ENCODE measurements at regions not wholly inside any gene's neighbourhood (a gene's known extent, or its start where the extent isn't known, plus 50 kb on each side); places are given as distances from the start of the nearest gene placed in this dataset.

GRCh38 chr16:29321000-29321393 lies 85.5 kb downstream of the NPIPB11 start (continued):
- TF ChIP-seq, protein P1, sequence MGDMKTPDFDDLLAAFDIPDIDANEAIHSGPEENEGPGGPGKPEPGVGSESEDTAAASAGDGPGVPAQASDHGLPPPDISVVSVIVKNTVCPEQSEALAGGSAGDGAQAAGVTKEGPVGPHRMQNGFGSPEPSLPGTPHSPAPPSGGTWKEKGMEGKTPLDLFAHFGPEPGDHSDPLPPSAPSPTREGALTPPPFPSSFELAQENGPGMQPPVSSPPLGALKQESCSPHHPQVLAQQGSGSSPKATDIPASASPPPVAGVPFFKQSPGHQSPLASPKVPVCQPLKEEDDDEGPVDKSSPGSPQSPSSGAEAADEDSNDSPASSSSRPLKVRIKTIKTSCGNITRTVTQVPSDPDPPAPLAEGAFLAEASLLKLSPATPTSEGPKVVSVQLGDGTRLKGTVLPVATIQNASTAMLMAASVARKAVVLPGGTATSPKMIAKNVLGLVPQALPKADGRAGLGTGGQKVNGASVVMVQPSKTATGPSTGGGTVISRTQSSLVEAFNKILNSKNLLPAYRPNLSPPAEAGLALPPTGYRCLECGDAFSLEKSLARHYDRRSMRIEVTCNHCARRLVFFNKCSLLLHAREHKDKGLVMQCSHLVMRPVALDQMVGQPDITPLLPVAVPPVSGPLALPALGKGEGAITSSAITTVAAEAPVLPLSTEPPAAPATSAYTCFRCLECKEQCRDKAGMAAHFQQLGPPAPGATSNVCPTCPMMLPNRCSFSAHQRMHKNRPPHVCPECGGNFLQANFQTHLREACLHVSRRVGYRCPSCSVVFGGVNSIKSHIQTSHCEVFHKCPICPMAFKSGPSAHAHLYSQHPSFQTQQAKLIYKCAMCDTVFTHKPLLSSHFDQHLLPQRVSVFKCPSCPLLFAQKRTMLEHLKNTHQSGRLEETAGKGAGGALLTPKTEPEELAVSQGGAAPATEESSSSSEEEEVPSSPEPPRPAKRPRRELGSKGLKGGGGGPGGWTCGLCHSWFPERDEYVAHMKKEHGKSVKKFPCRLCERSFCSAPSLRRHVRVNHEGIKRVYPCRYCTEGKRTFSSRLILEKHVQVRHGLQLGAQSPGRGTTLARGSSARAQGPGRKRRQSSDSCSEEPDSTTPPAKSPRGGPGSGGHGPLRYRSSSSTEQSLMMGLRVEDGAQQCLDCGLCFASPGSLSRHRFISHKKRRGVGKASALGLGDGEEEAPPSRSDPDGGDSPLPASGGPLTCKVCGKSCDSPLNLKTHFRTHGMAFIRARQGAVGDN (CRISPR knock-in tag; IDR thresholded peaks at IDR 0.05) = peak; percentile 50; the same call in 1 of the 2 replicates

- DNase-seq (ENCODE audit: low spot score) (no peak), ATAC-seq (no peak), FAIRE-seq (no peak)
- ChIA-PET POLR2A (no interaction called here), CTCF (ENCODE audit: low intra/inter-chr PET ratio, low total read pairs) (no interaction called here)
- H3K4me3 ChIP-seq (replicated peaks in 1 of 3; ENCODE audit: insufficient read depth in 1 of 3, low read depth in 2 of 3, low read length in 3 of 3) = no peak overlapping the region
- H3K4me1 ChIP-seq (ENCODE audit: insufficient read depth, low read length) = peaks cover 64% of the 10 kb centered on the region
- H3K36me3 ChIP-seq (replicated peaks in 1 of 2; ENCODE audit: control insufficient read depth in 1 of 2, insufficient read depth in 2 of 2, low read length in 2 of 2) = no peaks in the 10 kb centered on the region
- H3K4me2 ChIP-seq (ENCODE audit: low read depth, low read length) = no peak overlapping the region
- intact Hi-C loops (cut with micrococcal nuclease; ENCODE audit: unreplicated experiment) (no loop called here), in situ Hi-C loops (cut with HindIII; ENCODE audit: extremely low pct_ligation_motif_present, low pct_unique_long_range_greater_than_20kb) (no loop called here)
- no TSS peak for BruUV-seq (replicated peaks)
- peak overlapping the region; percentile 67 for H3K27ac ChIP-seq (ENCODE audit: extremely low read length, insufficient read depth, low read length)
- H3K27me3 ChIP-seq (ENCODE audit: control insufficient read depth in 1 of 2, insufficient read depth in 2 of 2, low read length in 2 of 2) = no peaks in the 10 kb centered on the region
- no peak overlapping the region for H2AFZ ChIP-seq (ENCODE audit: low read length)
- H3K9ac ChIP-seq (ENCODE audit: insufficient read depth, low read depth, low read length) = no peak overlapping the region
- H3K79me2 ChIP-seq (ENCODE audit: insufficient read depth, low read length) = no peaks in the 10 kb centered on the region
- H3K9me3 ChIP-seq (ENCODE audit: low read length) = no peaks in the 10 kb centered on the region
- whole genome bisulfite sequencing (ENCODE audit: low lambda C conversion rate) = 94% methylated on average over 14 of the region's 14 CpGs
- no peaks in the 10 kb centered on the region for H4K20me1 ChIP-seq (ENCODE audit: insufficient read depth, low read length)
- TF ChIP-seq, protein P2, sequence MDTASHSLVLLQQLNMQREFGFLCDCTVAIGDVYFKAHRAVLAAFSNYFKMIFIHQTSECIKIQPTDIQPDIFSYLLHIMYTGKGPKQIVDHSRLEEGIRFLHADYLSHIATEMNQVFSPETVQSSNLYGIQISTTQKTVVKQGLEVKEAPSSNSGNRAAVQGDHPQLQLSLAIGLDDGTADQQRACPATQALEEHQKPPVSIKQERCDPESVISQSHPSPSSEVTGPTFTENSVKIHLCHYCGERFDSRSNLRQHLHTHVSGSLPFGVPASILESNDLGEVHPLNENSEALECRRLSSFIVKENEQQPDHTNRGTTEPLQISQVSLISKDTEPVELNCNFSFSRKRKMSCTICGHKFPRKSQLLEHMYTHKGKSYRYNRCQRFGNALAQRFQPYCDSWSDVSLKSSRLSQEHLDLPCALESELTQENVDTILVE (CRISPR knock-in tag; IDR thresholded peaks at IDR 0.05) = no peak
- TF ChIP-seq RARA (CRISPR knock-in tag; IDR thresholded peaks at IDR 0.05) (no peak), POGZ (CRISPR knock-in tag; IDR thresholded peaks at IDR 0.05) (no peak), DPF2 (CRISPR knock-in tag; IDR thresholded peaks at IDR 0.05; ENCODE audit: borderline replicate concordance, low read depth) (no peak), RXRA (CRISPR knock-in tag; IDR thresholded peaks at IDR 0.05) (no peak), HNRNPUL1 (IDR thresholded peaks at IDR 0.05; ENCODE audit: low read depth, low read length) (no peak), ZNF274 (CRISPR knock-in tag; IDR thresholded peaks at IDR 0.05) (no peak), YEATS2 (CRISPR knock-in tag; IDR thresholded peaks at IDR 0.05; ENCODE audit: borderline replicate concordance) (no peak), SMC3 (IDR thresholded peaks at IDR 0.05; ENCODE audit: low read length) (no peak), ZBTB46 (CRISPR knock-in tag; IDR thresholded peaks at IDR 0.05; ENCODE audit: borderline replicate concordance) (no peak), ZNF10 (CRISPR knock-in tag; IDR thresholded peaks at IDR 0.05; ENCODE audit: borderline replicate concordance, low read depth) (no peak), CENPT (CRISPR knock-in tag; IDR thresholded peaks at IDR 0.05; ENCODE audit: low read depth) (no peak)
- TF ChIP-seq, protein P3, sequence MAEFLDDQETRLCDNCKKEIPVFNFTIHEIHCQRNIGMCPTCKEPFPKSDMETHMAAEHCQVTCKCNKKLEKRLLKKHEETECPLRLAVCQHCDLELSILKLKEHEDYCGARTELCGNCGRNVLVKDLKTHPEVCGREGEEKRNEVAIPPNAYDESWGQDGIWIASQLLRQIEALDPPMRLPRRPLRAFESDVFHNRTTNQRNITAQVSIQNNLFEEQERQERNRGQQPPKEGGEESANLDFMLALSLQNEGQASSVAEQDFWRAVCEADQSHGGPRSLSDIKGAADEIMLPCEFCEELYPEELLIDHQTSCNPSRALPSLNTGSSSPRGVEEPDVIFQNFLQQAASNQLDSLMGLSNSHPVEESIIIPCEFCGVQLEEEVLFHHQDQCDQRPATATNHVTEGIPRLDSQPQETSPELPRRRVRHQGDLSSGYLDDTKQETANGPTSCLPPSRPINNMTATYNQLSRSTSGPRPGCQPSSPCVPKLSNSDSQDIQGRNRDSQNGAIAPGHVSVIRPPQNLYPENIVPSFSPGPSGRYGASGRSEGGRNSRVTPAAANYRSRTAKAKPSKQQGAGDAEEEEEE (CRISPR knock-in tag; IDR thresholded peaks at IDR 0.05; ENCODE audit: borderline replicate concordance) = no peak
Measured at GRCh38 chr16:29320274-29320999, 86.1 kb downstream of the NPIPB11 start.

Measured in HepG2 (cell line).